NCI-H1930 (cell line): ENCODE measurements at regions not wholly inside any gene's neighbourhood (a gene's known extent, or its start where the extent isn't known, plus 50 kb on each side); places are given as distances from the start of the nearest gene placed in this dataset.
"Not testable (repeated sequence)": the region's sequence is repeated elsewhere in the genome, so short reads cannot be mapped to it uniquely, and the experiment has no call there.

Experiments
- DNase-seq, 2 experiments: peaks; one replicate each; lab custom pipeline; 2025; lab: John Stamatoyannopoulos, UW

GRCh38 chr3:147333098-147333497 is 73.2 kb downstream of the ZIC4 start:
- no peak for DNase-seq

- no peak for DNase-seq
Measured at GRCh38 chr3:147328711-147329110, 77.6 kb downstream of the ZIC4 start.

GRCh38 chr3:147324356-147324755 is 82.0 kb downstream of the ZIC4 start:
- DNase-seq = no peak

GRCh38 chr3:147318900-147319299 is 87.4 kb downstream of the ZIC4 start:
- no peak for DNase-seq

GRCh38 chr3:147317080-147317479 is 89.3 kb downstream of the ZIC4 start:
- DNase-seq = not testable (repeated sequence)

GRCh38 chr3:147313513-147313912 is 92.8 kb downstream of the ZIC4 start:
- no peak for DNase-seq

GRCh38 chr3:147312786-147313280 is 93.5 kb downstream of the ZIC4 start:
- DNase-seq = no peak

- DNase-seq = no peak
Measured at GRCh38 chr3:147311716-147312115, 94.6 kb downstream of the ZIC4 start.

GRCh38 chr3:147305533-147306250 is 100.7 kb downstream of the ZIC4 start:
- no peak for DNase-seq

GRCh38 chr3:147304756-147305155 is 101.6 kb downstream of the ZIC4 start:
- DNase-seq = no peak

- DNase-seq = no peak
Measured at GRCh38 chr3:147301781-147302180, 104.6 kb downstream of the ZIC4 start.

- DNase-seq = no peak
Measured at GRCh38 chr3:147299656-147300055, 106.7 kb downstream of the ZIC4 start.

GRCh38 chr3:147298511-147298982 is 107.8 kb downstream of the ZIC4 start:
- DNase-seq = no peak

GRCh38 chr3:147297761-147298350 is 108.5 kb downstream of the ZIC4 start:
- no peak for DNase-seq

GRCh38 chr3:147287370-147287769 is 119.0 kb downstream of the ZIC4 start:
- not testable (repeated sequence) for DNase-seq

GRCh38 chr3:147269907-147270306 is 136.4 kb downstream of the ZIC4 start:
- DNase-seq = no peak

- DNase-seq = no peak
Measured at GRCh38 chr3:147267434-147267833, 138.9 kb downstream of the ZIC4 start.

GRCh38 chr3:147257944-147258343 is 148.4 kb downstream of the ZIC4 start:
- no peak for DNase-seq

- DNase-seq = no peak
Measured at GRCh38 chr3:147256739-147257138, 149.6 kb downstream of the ZIC4 start.

- no peak for DNase-seq
Measured at GRCh38 chr3:147246906-147247305, 159.4 kb downstream of the ZIC4 start.

- not testable (repeated sequence) for DNase-seq
Measured at GRCh38 chr3:147245638-147246037, 160.7 kb downstream of the ZIC4 start.

GRCh38 chr3:147245022-147245421 is 161.3 kb downstream of the ZIC4 start:
- not testable (repeated sequence) for DNase-seq

- DNase-seq = no peak
Measured at GRCh38 chr3:147244397-147244796, 161.9 kb downstream of the ZIC4 start.
